Hepatocyte (in vitro differentiated cells): ENCODE measurements at regions not wholly inside any gene's neighbourhood (a gene's known extent, or its start where the extent isn't known, plus 50 kb on each side); places are given as distances from the start of the nearest gene placed in this dataset.

Experiments used
- CTCF ChIP-seq: fragments of 200-600 bp; sonication (generic); IDR thresholded peaks from 2 replicates; pipeline ENCODE4 v1.5.1; 2016; ENCODE audit warnings: antibody characterized with exemption, mild to moderate bottlenecking; ENCODE audit not compliant: poor library complexity
- EZH2 ChIP-seq: fragments of 200-600 bp; sonication (generic); IDR thresholded peaks from 2 replicates; pipeline ENCODE4 v1.6.1; 2016; ENCODE audit warnings: antibody characterized with exemption, mild to moderate bottlenecking, borderline replicate concordance
- EZH2phosphoT487 ChIP-seq: fragments of 200-600 bp; sonication (generic); IDR thresholded peaks from one replicate; pipeline ENCODE4 v1.6.1; 2018; ENCODE audit warnings: antibody characterized with exemption, mild to moderate bottlenecking, low read depth, moderate library complexity; ENCODE audit not compliant: unreplicated experiment, severe bottlenecking

- TF ChIP-seq CTCF (no peak), EZH2phosphoT487 (no peak), EZH2 (no peak)
Measured at GRCh38 chr3:191030929-191031328, 168.1 kb upstream of the OSTN start.
